HG03175 (cell line): ENCODE measurements at regions not wholly inside any gene's neighbourhood (a gene's known extent, or its start where the extent isn't known, plus 50 kb on each side); places are given as distances from the start of the nearest gene placed in this dataset.

Experiments
- ATAC-seq: cut with Tn5 transposase; IDR thresholded peaks from one replicate; pipeline ENCODE4 v1.9.1; 2021; ENCODE audit warnings: mild to moderate bottlenecking, moderate library complexity; ENCODE audit not compliant: unreplicated experiment

DNA sequence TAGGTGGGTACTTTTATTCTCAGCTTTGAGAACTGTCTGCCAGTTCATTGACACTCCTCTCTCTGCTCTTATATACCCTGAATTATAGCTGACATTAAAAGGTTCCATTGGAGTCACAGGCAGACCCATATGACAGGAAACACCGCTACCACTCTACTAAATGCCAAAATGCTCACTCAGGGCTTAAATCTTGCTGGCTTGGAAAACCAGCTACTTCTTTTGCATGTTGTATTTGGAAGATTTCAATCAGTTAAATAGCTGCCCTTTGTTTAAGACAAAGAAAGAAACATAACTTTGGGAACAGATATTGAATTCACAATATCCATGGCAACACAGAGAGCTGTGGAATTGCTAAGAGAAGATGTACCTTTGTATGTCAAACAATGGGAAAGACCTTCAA, 876.5 kb downstream of the USP25 start:
- ATAC-seq, result no peak

GRCh38 chr21:16608209-16608830, 878.5 kb downstream of the USP25 start:
- no peak for ATAC-seq

DNA sequence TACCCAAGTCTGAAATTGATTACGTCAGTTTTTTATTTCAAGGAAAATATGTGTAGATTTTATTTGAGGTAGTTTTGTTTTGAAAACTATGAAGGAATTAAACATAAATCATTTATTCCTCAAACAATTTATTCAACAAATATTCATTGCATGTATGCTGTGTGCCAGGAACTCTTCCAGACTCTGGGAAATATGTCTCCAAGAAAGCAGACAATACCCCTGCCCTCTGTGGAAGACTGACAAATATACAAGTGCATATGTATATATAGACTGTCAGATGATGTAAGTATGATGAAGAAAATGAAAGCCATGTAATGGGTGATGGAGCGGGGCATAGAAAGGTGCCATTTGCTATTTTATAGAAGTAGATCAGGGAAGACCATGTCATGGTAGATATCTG, 889.5 kb downstream of the USP25 start:
- ATAC-seq, result no peak

GRCh38 chr21:16620786-16621320, 891.1 kb downstream of the USP25 start:
- no peak for ATAC-seq

DNA sequence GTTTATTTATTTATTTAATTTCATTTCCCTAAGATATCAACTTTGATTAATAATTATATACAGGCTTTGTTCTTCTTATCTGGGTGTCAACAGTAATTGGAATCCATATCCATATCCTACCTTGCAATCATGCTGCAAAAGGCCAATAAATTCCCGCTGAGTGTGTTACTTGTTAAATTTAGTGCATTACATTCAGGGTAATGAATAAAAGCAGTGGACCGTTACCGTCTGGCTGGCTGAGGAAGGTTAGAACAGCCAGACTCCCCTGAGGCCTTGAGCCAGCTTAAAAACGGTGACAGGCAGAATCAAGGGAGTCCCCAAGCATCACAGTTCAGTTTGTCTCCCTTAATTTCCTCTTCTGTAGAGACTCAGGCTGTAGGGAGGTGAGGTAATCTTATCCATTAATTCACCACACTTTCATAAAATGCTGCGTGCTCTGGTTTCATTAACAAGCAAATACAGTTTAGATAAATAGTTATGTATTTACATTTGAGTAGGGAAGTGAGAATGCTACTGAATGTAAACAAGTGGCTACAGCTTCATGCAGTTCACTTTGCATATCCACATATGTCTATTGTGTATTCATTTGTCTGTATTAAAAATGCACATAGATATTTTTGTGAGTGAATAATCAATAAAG, 888.2 kb upstream of the CXADR start:
- no peak for ATAC-seq

DNA sequence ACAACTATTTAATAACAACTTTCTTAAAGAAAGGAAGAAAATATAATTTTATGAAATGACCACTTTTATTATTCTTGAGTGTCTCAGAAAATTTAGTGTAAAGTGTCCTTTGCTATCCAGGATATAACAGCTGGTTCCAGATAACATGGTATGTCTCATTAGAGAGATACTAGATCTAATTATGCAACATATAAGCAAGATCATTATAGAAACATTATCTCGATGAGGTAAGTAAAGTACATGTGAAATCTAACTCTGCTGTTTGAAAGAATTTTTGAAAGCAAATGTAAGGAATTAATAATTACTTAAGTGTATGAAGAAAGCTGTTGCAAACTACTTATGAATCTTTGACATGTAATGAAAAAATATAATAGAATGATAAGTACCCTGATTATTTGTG, 887.4 kb upstream of the CXADR start:
- ATAC-seq, result no peak

DNA sequence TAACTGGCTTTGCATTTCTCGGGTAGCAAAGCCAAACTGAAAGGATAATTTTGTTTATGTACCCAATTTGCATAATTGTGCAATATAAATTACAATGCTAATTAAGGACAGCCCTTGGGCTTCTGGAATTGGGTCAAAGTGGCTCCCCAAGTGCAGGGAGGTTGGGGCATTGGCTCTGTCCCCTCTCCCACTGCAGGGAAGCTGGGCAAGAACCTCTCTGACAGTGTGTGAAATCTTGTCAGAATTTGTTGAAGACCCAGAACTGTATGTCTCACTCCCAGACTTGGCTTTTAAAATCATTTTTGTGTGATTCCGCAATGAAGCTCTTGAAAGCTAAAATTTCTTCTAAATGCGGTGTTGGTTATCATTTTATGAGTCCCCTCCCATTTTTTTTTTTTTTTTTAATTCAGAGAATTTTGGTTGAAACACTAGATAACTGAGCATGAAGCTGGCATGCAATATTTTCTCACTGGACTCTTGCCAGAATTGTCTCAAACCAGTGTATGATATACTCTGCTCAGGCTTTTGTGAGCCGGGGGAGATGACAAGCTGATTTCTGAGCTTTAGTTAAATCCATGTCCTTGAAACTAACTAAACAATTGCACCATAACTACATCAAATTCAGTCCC, 878.9 kb upstream of the CXADR start:
- no peak for ATAC-seq

DNA sequence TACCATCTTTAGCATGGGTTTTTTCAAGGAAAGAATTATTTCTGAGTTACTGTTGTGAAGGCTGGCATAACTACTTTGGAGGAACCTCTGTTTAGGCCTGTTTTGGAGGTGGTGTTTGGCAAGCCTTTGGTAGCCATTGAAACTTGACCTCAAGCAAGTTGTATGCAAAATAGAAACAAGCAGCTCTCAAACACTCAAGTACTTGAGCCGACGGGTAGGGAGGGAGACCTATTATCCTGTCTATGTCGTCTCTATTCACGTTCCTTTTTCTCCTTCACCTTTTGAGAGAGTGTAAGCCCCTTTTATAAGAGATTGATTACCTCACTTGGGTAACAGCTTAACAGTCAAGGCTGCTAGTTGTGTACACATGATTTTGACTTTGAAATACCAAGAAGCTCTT, 878.3 kb upstream of the CXADR start:
- no peak for ATAC-seq

DNA sequence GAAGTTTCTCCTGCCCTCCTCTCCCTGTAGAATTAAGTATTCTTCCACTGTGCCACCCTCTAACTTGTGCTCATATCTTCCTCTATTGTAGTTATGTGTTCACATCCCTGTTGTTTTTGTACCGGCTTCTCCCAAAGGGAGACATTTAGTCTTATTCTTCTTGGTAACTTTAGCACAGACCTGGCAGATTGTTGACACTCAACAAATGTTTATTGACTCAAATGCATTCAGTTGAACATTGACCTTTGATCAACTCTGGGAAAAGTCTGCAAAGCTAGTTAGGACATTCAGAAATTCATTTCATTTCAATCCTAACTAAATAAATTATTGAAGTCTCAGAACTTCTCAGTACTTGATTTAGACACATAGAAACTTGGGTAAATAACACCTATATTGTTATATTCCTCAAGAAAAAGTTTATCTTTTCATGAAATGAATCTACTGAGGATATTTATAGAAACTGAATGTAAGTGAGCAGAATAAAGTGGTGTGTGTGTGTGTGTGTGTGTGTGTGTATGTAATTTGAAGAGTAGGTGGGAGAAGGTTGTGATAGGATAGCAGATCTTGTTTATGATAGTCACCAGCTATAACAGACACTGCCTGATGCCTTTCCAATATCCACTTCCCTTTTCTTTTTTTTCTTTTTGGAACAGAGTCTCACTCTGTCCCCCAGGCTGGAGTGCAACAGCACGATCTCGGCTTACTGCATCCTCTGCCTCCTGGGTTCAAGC, 872.4 kb upstream of the CXADR start:
- ATAC-seq, result no peak

- ATAC-seq, result no peak
These were observed 870.5 kb upstream of the CXADR start for GRCh38 chr21:16642353-16642752.

DNA sequence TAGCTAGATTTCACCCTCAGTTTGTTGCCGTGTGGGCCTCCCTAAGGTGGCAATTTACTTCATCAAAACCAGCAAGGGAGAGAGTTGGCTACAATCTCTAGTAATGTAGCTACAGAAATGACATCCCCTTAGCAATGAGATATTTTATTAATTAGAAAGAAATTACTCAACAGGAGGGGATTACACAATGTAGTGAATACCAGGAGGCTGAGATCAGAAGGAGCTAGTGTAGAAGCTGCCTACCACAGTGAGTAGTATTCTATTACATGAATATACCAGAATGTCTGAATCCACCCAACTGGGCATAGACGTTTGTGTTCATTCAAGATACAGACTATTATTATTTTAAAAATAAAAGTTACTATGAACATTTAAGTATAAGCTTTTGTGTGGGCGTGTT, 868.2 kb upstream of the CXADR start:
- ATAC-seq, result no peak

GRCh38 chr21:16650714-16651366, 862.0 kb upstream of the CXADR start:
- no peak for ATAC-seq

GRCh38 chr21:16651956-16652355, 860.9 kb upstream of the CXADR start:
- no peak for ATAC-seq

GRCh38 chr21:16663436-16663835, 849.4 kb upstream of the CXADR start:
- no peak for ATAC-seq

DNA sequence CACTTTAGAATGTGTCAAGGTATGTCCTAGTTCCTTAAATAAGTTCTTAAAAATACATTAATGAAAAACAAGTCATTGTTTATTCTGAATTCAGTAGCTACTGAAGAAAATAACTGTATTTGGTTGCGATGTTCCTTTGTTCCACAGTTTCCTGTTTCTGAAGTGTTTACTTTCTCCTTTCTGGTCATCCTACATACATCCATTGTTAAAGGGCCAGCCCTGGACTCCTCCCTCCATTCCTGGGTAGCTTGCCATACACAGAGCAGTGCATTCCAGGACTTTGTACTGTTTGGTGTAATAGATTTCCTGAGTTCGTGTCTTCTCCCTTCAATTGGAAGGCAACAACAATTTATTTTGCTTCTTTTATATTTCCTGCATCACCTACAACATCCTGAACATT, 845.4 kb upstream of the CXADR start:
- no peak for ATAC-seq

DNA sequence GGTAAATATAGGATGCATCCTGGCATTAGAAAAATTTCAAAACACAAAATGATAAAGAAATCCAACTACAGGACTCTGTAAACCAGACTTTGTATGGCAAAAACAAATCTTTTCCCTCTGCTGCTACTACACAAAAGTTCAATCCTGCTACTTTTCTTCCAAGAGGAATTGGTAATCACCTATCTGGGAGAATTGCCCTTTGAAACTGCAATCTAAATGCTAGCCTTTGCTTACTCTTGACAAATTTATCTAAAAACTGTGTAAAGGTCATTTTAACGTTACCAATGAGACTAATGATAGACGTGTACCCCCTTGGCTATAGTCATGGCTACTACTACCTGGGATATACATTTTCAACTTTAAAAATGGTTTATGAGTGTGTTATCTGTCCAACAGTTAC, 837.9 kb upstream of the CXADR start:
- ATAC-seq, result no peak

DNA sequence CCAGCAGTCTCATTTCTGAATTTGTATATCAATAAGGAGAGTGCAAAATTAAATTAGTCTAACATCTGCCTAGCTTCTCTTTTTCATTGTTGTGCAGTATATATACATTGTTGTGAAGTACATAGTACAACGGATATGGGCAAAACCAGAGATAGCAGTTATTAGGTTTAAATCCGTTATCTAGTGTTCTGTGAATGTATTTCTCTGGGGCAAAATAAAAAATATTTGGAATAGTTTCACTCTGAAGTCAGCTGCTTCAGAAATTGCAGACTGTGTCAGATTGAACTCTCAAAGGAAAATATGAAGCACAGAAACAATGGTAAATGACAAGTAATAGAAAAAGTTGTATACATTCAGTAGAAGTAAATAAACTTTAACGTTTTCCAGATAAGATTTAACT, 836.5 kb upstream of the CXADR start:
- ATAC-seq, result no peak

DNA sequence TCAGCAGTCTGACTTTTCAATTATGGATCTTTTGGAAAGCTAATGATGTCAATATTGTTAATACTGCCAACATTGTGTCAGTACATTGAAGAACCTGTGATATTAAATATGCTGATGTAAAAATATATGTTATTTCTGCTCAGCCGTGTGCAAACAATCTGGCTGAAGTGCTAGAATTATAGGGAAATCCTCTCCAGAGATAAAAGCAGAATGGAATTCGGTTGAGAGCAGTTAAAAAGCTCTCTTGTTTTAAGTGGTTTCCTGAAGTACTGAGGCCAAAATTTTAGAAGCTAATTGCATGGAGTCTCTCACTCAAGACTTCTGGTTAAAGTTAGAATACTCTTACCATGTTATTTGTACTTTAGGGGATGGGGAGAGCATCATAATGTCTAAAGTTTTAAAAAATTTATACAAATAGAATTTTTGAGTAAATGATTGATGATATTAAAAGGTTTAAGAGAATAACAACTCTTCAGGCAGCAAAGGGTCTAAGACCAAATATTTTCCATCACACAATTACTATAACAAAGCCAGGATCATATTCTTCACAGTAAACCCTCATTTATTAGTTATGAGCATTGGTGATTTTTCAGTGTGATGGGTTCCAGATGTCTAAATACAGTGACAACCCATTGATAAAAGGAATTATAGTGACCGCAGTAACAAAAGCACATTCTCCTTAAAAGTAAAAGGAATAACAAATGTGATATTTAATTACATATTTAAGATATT, 834.2 kb upstream of the CXADR start:
- no peak for ATAC-seq

DNA sequence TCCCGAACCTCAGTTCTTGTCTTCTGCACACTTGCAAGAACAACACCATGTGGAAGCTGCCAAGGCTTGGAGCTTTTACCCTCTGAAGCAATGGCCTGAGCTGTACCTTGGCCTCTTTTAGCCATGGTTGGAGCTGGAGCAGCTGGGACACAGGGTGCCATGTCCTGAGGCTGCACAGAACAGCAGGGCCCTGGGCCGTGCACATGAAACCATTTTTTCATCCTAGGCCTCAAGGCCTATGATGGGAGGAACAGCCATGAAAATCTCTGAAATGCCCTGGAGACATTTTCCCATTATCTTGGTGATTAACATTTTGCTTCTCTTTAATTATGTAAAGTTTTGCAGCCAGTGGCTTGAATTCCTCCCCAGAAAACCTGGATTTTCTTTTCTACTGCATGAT, 817.8 kb upstream of the CXADR start:
- no peak for ATAC-seq

- no peak for ATAC-seq
These were observed 805.6 kb upstream of the CXADR start for GRCh38 chr21:16707274-16707673.
